ENCODE measurements at regions not wholly inside any gene's neighbourhood (a gene's known extent, or its start where the extent isn't known, plus 50 kb on each side); places are given as distances from the start of the nearest gene placed in this dataset.

DNA sequence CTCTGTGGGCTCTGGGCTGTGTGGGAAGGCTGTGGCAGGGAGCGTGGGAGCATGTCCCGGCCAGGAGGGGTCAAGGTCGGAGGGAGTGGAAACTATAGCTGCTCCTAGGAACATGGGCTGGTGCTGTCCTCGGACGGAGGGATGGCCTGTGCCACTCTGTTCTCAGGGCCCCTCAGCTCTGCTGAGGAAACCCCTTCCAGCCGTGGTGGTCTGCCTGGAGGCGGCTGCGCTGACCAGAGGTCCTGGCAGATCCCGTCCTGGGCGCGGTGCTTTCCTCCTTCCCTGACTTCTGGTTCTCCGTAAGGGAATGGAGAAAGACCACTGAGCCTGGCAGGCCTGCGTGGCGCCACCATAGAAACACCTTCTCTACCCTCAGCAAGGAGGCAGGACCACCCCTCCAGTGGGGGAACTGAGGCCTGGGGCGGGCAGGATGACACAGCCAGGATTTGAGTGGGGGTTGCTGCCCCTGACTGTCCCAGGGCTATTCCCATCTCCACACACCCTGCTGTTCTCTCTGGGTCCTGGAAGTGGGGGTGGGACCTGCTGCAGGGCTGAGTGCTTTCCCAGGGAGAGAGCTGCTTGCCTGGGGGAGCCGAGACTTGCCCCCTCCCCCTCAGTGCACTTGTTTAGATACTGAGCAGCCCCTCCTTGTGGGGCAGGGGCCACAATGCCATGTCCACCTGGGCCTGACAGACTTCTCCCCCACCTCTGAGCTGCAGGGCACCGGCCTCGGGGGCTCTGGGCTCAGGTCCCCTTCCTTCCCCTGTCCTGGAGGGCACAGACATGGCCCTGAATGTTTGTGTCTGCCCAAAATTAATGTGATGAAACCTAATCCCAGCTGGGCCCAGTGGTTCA, 301.0 kb upstream of the HS6ST1 start:
- DNase-seq: no peak

DNA sequence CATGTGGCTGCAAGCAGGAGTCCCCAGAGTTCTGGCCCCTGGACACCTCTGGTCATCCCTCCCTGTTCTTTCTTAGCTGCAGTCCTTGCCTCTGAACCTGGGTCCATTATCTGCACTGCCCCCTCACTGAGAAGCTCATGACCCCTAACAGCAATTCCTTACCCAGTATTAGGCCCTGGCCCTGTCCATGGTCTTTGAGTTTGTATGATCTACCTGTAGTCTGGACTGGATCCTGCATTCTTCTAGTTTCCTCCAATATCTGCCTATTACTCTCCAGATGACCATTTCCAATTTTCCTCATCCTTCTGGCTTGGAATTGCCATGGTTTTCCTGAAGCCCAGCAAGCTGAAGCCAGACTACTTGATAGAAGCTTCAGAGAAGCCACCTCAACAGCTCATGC, 302.4 kb upstream of the HS6ST1 start:
- no peak for DNase-seq

DNA sequence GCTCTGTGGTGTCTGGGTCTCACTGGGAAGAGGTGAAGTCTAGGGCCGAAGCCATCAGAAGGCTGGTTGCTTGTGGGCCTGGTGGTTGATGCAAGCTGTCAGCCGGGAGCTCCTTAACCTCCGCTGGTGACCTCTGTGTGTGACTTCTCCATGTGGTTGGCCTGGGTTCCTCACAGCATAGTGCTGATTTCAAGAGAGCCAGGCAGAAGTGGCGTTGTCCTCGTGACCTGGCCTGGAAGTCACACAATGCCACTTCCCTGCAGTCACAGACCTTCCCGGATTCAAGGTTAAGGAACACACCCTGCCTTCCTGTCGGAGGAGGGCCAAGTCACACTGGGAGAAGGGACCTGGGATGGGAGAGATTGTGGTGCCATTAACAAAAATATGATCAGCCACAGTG, 303.7 kb upstream of the HS6ST1 start:
- DNase-seq: no peak

DNA sequence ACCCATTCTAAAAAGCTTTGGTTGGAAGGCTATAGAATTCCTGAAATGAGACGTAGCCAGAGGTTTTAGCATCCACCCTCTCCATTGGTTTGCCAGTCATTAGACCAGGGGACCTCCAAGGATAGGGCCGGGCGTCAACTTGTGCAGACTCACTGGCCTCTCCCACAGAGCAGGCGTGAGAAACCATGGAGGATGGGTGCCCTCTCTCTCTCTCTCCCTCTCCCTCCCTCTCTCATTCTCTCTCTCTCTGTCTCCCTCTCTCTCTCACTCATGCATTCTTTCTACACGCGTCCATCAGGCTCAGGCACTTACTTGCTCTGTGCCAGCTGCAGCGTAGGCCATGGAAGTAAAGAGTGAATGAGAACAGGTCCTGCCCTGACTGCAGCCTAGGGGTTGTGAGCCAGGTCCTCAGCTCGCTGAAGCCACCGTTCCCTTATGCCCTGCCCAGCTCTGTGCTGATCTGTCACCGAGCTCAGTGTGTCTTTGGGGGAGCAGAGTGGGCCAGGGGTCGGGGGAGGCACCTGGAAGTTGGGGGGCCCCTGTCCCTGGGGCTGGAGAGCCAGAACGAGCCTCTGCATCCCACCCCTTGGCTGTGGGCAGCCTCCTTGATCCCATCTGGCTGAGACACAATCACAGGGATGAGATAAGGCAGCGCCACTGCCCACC, 304.4 kb upstream of the HS6ST1 start:
- no peak for DNase-seq

DNA sequence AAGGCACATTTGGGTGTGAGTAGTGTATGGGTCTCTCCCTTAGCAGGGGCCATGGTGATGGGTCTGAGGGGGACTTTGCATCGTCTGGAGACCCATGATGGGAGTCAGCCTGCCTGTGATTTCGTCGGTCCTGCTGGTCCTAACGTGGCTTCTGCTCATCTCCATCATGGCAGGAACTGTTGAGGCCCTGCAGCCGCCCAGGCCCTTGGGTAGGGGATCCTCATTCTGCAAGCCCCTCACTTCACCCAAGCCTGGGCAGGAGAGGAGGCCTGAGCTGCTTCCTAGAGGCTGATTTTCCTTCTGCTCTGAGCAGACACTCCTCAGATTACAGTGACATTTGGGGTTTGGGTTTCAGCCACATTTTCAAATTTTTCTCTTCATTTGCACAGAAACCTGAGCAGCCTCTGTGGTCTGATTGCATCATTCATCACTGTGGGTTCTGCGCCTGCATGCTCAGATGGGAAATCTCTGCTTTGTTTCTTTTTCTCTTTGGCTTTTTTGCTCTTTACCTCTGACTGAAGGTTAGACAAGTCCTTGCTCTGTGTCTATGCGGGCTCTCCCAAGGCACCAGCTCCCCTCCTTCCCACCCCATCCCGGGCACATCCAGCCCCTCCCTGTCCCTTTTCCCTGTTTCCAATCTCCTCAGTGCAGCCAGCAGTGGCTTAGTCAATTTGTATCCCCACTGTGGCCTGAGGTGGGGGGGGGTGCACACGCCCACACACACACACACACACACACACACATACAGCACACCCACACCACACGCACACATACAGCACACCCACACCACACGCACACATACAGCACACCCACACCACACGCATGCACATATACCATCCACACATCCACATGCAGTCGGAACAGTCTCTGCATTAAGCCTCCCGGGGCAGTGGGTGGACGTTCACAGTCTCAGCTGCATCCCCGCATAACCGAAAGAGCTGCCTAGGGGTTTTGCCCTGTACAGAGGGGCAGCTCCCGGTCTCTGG, 305.4 kb upstream of the HS6ST1 start:
- DNase-seq: no peak

DNA sequence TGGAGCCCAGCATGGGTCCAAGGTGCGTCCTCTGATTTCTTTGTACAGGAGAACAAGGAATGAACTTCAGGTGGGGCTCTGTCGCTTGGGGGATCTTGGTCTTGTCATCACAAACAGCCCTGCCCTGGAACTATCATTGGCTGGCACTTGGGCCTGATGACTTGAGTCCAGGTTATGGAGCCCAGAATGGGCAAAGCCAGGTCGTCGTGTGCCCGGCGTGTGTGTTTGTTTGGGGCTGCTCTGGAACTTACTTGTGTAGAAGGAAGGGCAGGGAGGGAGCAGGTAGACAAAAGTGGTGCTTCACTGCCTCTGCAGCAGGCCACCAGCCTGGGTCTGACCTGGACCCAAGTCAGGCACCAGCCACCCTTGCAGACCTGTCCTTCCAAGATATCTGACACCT, 306.3 kb upstream of the HS6ST1 start:
- DNase-seq: no peak

DNA sequence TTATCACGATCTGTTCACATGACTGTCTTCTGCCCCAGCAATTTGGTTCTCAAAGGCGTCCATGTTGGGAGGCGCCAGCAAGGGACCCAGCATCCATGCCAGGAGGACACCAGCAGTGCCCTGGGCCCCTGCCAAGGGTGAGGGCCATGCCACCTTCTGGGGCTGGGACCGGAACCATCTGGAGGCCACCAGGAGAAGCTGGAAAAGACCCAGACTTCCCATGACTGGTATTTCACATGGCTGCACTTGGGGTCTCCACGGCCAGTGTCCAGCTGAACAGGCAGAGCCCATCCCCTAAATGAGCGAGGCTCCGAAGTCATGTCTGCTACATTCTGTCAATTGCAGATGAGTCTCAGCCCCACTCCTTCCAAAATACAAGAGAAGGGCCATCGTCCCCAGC, 306.8 kb upstream of the HS6ST1 start:
- no peak for DNase-seq

DNA sequence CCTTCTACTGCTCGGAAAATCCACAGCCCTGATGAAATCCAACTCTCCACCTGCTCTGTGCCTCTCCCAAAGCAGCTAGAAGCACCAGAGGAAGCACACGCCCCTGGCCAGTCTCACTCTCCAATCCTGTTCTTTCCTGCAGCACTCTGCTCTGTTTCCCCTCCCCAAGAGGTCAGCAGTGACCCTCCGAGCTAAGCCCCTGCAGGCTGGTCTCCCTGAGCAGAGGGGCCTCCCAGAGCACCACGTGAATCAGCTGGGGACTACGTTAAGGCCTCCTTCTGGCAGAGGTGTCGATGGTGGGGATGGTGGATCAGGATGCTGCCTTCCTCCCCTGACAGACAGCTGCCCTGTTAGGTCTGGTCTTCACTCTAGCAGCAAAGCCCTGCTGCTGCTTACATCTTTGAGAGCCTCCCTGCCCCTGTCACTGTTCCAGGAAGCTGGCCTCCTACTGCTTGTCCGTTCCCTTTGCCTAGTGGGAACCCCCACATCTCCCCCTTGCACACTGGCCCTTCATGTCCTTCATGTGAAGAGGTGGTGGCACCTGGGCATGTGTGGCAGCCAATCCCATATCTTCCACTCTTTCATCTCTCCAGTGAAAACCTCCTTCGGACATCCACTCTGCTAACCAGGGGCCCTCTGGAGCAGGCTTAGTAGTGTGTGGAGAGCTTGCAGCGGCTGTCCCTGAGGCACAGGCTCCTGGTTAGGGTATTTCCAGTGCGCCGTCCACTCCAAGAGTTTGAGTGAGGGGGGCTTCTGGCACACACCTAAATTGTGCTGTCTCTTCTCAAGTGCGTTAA, 307.5 kb upstream of the HS6ST1 start:
- DNase-seq: no peak

DNA sequence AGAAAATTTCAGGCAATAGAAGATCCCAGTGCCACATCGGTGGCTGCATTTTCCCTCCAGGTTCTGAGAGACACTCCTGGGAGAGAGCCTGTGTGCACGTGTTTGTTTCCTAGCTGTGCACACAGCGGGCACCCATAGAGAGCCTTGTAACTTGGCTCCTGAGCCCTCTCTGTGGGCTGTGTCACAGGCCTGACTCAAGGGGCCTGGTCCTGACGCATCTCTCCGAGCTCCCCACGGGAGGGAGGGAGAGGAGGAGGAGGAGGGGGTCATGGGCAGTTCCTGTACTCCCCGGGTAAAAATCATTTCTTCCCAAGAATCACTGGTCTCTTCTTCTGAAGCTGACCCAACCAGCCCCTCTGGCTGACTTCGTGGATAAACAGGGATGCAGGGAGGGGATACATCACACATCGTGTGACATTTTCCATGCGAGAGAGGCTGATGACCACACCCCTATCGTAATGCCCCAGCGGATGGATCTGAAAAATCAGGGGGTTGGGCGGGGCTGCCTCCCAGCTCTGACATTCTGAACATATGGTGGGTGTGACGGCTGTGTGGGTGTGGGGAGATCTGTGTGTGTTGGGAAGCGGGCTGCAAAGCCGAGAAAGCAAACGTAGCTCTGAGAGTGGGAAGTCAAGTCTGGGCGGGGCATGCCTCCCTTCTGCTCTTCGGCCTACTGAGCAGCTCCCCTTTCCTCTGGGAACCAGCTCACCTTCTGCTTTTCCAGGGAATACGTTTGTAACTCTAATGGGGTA, 308.3 kb upstream of the HS6ST1 start:
- no peak for DNase-seq

DNA sequence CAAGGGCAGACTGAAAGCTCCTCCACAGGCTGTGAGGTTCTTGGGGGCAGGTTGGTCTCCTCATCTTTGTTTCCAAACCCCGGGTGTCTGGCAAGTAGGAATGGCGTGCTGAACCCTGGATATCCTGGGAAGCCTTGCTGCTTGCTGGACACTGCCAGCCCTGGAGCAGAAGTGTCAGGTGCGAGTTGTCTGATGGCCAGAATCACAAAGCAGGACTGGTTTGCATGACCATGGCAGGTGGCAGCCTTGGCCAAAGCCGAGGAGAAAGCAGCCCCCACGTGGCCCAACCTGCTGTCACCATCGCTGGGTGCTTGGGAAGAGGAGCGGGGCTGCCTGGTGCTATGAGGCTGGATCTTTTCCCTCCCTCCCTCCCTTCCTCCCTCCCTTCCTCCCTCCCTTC, 309.5 kb upstream of the HS6ST1 start:
- DNase-seq: no peak

DNA sequence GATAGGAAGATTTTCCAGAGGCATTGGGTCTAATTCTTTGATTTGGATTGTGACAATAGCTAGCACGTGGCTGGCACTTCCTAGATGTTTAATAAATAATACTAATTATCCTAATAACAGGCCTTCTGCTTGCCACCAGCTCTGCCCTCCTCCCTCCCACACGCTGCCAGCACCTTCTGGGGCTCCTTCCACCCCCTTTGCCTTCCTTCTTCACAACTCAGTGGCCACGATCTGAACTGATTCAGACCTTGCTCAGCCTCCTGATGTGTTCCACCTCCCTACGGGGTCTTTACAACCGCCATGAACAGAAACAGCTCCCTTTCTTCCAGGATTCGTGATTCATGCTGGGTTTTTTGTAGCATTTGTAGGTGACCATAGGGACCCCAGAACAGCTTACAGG, 310.3 kb upstream of the HS6ST1 start:
- peak; percentile 11 for DNase-seq

DNA sequence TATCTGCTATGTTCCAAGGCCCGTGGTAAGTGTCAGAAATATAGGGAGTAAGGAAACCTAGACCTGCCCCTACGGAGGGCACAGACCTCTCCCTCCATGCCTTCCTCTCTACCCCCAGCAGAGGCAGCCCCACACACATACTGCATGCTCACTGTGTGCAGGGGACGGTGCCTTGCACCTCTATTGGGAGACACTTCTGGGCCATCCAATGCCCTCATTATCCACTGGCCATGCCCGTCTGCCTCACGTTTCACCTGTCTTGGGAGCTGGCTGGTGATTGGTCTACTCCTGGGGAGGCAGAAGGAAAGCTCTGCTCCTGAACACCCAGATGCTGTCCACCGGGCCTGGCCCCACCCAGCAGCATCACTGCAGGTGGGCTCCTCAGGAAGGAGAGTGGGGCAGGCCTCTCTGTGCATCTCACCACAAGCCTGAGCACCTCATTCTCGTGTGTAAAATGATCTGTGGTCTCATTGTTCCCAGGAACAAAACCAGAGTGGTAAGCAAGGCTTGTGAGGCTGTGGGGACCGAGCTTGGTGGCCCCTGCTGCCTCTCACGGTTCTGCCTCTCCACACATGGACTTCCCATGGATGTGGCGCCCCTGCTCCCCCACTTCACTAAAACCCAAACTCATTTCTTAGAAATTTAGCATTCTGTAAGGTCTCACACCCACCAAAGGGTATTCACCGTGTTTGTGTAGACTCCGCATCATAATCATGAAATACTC, 312.5 kb upstream of the HS6ST1 start:
- DNase-seq: peak; percentile 38

DNA sequence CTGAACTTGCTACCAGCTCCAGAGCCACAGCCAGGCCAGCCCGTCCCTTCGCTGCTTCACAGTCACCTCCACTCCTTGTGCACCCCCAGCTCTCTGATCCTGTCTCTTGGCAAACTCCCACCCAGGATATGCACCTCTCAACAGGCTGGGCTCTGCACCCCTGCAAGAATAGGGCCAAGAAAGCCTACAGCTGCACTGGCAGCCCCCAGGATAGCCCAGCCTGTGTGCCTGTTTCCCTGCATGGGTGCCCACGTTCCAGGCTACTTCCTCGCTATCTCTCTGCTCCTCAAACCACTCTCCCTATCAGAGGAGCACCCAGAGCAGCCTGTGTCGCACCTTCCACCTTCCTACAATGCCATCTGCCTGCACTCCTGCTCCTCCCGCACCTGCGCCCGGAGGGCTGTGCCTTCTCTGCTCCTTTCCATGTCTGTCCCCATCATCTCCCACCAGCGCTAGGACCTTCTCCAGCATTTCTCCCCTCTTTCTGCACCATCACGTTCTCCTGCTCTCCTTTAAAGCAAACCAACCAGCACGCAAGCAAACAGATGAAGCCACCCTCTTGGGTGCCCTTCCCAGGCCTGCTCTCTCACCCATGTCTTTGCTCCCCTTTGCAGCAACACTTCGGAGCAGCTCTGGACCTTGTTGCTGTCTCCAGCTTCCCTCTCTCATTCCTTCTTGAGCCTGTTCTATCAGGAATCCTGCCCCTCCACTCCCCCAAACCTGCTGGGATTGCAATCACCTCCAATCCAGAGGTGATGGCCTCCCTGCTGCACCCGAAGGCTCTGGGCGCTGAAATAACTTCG, 313.2 kb upstream of the HS6ST1 start:
- DNase-seq: peak; percentile 32

DNA sequence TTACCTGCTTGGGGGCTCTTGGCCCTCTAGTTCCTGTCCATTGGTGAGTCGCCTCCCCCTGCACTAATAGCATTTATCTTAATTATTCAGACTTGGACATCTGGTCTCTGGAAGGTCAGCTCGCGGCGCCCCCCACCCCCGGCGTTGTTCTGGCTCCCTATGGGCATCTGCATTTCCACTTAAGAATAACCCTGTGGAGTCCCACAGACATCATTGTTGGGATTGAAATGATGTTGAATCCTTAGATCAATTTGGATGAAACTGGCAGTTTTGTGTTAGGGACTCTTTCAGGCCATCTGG, 313.8 kb upstream of the HS6ST1 start:
- DNase-seq: no peak

DNA sequence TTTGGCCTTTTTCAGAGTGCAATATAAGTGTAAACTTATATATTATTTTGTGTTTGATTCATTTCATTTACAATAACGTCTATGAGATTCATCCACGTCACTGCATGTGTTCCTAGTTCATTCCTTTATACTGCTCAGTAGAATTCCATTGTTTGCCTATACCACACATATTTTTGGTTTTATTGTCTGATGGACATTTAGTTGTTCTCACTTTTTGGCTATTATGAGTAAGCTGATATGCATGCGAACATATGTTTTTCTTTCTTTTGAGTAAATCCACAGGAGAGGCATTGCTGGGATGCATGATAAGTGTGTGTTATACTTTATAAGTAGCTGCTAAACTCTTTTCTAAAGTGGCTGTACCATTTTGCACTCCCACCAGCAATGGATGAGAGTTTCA, 314.8 kb upstream of the HS6ST1 start:
- no peak for DNase-seq

DNA sequence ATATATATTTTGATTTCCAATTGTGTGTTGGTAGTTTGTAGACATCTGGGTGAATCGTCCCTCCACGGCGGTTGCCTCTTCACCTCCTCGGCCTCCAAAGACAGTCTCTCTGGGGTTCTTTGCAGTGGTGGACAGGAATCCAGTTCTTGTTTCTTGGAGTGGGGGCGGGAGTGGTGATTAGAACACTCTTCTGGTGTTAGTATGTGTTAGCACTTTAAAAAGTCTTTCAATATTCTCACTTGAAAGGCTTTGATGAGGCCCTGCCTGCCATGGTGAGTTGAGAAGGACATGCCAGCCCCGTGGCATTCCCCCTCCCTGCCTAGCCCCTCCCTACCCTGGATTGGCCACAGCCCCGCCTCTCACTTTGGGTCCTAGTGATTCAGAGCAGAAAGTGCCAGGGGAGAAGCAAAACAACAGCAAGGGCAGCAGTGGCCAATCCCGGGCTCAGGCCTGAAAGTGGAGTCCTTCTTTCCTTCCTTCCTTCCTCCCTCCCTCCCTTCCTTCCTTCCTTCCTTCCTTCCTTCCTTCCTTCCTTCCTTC, 316.8 kb upstream of the HS6ST1 start:
- DNase-seq: no peak

DNA sequence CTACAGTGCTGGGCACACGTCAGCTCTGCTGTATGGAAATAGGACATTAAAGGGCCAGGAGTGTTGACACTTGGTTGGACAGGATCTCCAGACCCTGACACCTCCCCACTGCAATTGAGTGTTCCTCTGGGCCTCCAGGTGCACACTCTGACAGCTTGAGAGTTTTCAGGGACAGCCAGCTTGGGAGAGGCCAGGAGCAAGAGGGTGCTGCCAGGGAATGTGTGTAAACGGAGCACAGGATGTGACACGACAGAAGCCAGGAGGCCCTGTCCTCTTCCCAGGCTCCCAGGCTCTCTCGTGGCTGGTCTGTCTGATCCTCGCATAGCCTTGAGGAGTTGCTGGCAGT, 318.1 kb upstream of the HS6ST1 start:
- DNase-seq: no peak

DNA sequence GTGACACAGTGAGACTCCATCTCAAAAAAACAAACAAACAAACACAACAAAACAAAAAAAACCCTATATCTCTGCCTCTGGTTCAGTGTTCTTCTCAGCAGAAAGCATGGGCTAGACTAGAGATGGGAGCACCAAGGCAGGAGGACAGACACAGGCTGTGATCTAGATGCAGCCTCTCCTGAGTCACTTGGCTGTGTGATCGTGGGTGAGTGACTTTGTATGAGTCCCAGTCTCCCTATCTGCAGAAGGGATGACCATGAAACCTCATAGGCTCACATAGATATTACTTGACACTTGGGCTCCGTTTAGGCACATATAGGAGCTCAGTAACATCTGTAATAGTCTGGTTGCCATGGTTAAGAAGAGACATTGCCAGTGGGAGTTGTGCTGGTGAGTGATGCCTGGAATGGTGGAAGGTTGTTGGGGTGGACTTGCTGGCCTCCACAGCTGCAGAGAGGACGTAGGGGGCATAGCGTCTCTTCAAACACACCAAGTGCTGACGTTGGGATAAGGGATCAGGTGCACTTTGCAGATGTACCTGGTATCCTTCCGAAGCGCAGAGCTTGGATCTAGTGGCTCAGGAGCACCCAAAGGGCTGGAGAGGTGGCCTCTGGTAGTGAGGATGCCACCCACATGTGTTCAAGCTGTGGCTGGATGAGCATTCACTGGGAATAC, 318.9 kb upstream of the HS6ST1 start:
- DNase-seq: no peak

DNA sequence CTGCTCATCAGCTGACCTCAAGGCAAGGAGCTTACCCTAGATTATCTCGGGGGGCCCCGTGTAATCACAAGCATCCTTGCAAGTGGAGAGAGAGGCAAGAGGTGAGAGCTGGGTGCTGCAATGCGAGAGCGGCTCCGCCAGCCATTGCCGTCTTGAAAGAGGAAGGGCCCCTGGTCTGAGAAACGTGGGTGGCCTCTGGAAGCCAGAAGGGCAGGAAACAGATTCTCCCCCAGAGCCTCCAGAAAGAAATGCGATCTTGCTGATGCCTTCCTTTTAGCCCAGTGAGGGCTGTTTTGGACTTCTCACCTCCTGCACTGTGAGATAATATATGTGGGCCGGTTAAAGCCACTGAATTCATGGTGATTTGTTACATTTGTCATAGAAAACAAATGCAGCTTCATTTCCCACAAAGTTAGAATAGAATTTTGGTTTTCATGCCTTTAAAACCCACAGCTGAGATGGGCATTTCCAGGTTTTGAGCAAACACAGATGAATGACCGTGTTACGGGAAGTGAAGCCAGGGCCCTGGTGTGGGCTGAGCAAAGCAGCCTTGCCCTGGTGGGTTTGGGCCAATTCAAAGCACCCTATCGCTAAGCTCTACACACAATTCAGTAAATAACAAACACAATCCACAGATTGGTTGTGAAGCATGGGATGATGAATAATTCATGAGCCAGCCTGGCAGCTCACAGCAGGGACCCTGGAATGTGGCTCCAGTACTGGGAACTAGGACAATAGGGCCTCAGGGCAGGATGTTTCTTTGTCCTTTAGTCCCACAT, 319.9 kb upstream of the HS6ST1 start:
- peak; percentile 33 for DNase-seq

All from activated CD8-positive, alpha-beta memory T cell treated with anti-CD3 and anti-CD28 coated beads for 24 hours (primary cell).